GM21528 (cell line): ENCODE measurements at regions not wholly inside any gene's neighbourhood (a gene's known extent, or its start where the extent isn't known, plus 50 kb on each side); places are given as distances from the start of the nearest gene placed in this dataset.
"Not testable (repeated sequence)": the region's sequence is repeated elsewhere in the genome, so short reads cannot be mapped to it uniquely, and the experiment has no call there.

Source experiments
- ATAC-seq: cut with Tn5 transposase; IDR thresholded peaks from one replicate; pipeline ENCODE4 v1.9.1; 2021; ENCODE audit warnings: mild to moderate bottlenecking, moderate library complexity; ENCODE audit not compliant: unreplicated experiment, low FRiP score

GRCh38 chr10:55200020-55200419 is 399.0 kb upstream of the PCDH15 start:
- ATAC-seq = no peak

- no peak for ATAC-seq
Measured at GRCh38 chr10:55191236-55191860, 390.3 kb upstream of the PCDH15 start.

- no peak for ATAC-seq
Measured at GRCh38 chr10:55183993-55184392, 383.0 kb upstream of the PCDH15 start.

GRCh38 chr10:55180357-55180756 is 379.3 kb upstream of the PCDH15 start:
- ATAC-seq = no peak

GRCh38 chr10:55174419-55174818 is 373.4 kb upstream of the PCDH15 start:
- ATAC-seq = no peak

GRCh38 chr10:55169493-55169892 is 368.5 kb upstream of the PCDH15 start:
- ATAC-seq = no peak

- no peak for ATAC-seq
Measured at GRCh38 chr10:55168343-55168742, 367.3 kb upstream of the PCDH15 start.

- ATAC-seq = no peak
Measured at GRCh38 chr10:55163388-55163979, 362.5 kb upstream of the PCDH15 start.

- not testable (repeated sequence) for ATAC-seq
Measured at GRCh38 chr10:55162321-55162720, 361.3 kb upstream of the PCDH15 start.

GRCh38 chr10:55160655-55161283 is 359.7 kb upstream of the PCDH15 start:
- ATAC-seq = no peak

- ATAC-seq = no peak
Measured at GRCh38 chr10:55158633-55159032, 357.6 kb upstream of the PCDH15 start.

- ATAC-seq = no peak
Measured at GRCh38 chr10:55146032-55146431, 345.0 kb upstream of the PCDH15 start.

GRCh38 chr10:55144001-55144400 is 343.0 kb upstream of the PCDH15 start:
- ATAC-seq = no peak

GRCh38 chr10:55141892-55142291 is 340.9 kb upstream of the PCDH15 start:
- ATAC-seq = no peak

- ATAC-seq = no peak
Measured at GRCh38 chr10:55137063-55137462, 336.0 kb upstream of the PCDH15 start.

- no peak for ATAC-seq
Measured at GRCh38 chr10:55104738-55105137, 303.7 kb upstream of the PCDH15 start.

- no peak for ATAC-seq
Measured at GRCh38 chr10:55098452-55098851, 297.4 kb upstream of the PCDH15 start.

GRCh38 chr10:55091691-55092328 is 290.8 kb upstream of the PCDH15 start:
- ATAC-seq = no peak

GRCh38 chr10:55078121-55078520 is 277.1 kb upstream of the PCDH15 start:
- ATAC-seq = no peak

- no peak for ATAC-seq
Measured at GRCh38 chr10:55065185-55065584, 264.2 kb upstream of the PCDH15 start.

GRCh38 chr10:55063811-55064210 is 262.8 kb upstream of the PCDH15 start:
- no peak for ATAC-seq

GRCh38 chr10:55062349-55062748 is 261.3 kb upstream of the PCDH15 start:
- no peak for ATAC-seq
